Frontal cortex (tissue), 3 donors: ENCODE measurements at regions not wholly inside any gene's neighbourhood (a gene's known extent, or its start where the extent isn't known, plus 50 kb on each side); places are given as distances from the start of the nearest gene placed in this dataset.
"Not testable (repeated sequence)": the region's sequence is repeated elsewhere in the genome, so short reads cannot be mapped to it uniquely, and the experiment has no call there.

ENCODE experiments used
- DNase-seq, 2 donors: peaks; one replicate each; pipeline ENCODE4 v3.0.0; 2012; ENCODE audit warnings: low spot score in 2 of 2
- FAIRE-seq: peaks from 2 replicates; lab custom pipeline; 2012; peaks lifted over from hg19 to GRCh38; lab: Jason Lieb, UNC
- donor health status: control.
- donor health status: control.
- donor health status: control.

DNA sequence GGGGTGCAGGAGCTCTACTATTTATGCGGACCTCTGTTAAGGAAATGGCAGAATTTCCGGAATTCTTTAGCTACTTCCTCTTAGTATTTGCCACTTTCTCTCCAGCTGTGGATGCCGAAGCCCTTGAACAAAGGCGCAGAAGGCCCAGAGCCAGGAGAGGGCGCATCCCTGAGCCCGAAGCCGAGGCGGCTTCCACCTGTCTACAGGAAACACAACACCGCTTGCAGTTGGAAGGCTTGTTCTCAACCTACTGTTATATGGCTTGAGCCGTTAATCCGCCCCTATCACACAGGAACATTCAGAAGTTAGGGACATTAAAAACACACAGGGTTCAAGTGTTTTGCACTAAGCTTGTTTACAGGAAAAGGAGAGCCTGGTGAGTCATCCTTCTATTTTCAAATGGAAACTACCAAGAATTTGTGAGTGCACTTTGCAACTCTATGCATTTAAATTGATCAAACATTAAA lies 417.1 kb downstream of the BCKDHB start:
- DNase-seq (no peak), FAIRE-seq (no peak)

DNA sequence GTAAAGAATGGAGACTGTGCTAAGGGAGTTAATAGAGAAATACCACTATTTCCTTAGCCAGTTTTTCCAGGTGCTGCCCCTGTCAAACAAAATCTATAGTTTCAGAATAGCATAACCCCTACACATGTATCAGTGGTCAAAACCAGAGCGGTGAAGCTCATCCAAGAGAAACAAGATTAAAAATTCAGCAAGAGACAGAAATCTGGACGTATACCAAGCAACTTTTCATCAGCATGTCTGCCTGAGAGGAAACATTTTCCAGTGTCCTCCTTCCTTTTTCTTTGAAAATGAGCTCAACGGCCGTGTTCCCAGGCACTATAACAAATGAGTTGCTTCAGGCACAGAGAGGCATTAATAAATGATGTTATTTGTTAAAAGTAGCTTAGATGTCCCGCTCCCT lies 416.5 kb downstream of the BCKDHB start:
- DNase-seq (no peak), FAIRE-seq (no peak)

DNA sequence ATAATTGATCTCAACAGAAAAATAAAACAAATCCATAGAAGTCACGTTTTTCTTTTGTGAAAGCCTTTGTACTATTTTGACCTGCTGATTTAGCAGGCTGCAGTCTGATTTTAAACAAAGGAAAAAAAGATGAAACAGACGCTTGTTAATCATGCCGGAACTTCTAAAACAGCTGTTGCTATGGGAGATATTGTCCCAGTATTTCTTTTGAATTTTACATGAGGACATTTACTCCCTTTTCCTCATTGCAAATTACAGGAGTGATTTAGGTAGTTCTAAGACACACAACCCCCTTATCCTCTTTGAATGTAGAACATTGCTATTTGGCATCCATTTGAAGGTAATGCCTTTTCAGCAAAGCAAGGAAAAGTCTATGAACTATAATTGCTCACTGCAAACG lies 416.1 kb downstream of the BCKDHB start:
- DNase-seq (no peak), FAIRE-seq (no peak)

DNA sequence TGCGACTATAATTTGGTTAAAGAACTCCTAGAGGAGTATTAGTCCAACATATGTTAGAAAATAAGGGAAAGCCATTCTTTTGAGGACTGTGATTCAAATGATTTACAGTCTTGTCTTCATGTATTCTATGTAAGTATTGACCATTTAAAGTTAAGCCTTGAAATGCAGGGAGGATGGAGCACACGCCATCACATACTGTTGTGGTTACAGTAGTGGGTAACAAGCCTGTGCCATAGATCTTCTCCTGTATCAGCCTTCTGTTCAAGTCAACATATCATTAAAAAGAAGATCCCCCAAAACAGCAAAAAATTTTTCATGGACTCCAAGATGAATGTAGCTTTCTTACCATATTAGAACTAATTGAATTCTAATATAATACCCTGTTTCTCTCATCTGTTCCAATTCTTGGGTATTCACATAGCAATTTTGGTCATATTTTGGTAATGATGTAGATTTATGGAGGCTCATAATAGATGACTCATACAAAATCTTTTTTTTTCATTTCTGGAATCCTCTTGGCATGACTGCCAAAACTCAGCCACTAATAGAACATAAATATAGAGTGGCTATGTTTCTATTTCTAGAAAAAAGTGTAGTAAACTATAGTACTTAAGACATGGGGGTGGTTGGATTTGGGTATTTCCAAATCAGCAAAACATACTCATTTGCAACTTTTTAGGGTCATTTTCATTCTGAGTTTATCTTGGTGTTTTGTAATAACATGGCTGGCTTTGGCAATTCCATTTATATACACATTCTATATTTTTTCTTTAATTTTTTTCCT lies 413.5 kb downstream of the BCKDHB start:
- DNase-seq = no peak
- FAIRE-seq = no peak

DNA sequence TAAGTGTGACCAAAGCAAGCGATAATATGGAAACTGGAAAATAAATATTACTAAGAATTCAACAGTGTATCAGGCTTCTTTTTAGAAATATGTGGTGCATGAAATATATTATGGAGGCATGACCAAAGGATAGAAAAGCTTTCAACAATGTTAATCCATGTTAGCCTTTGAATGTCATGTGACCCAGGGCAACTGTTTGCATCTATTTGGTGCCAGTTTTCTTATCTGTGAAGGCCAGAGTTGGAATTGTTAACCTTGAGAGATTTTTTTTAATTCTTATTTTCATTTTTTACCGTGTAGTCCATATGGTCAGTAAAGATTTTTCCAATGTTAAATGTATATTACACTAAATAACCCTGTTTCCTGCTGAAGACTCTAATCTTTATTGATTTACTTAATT lies 411.1 kb downstream of the BCKDHB start:
- no peak for DNase-seq
- FAIRE-seq = no peak

DNA sequence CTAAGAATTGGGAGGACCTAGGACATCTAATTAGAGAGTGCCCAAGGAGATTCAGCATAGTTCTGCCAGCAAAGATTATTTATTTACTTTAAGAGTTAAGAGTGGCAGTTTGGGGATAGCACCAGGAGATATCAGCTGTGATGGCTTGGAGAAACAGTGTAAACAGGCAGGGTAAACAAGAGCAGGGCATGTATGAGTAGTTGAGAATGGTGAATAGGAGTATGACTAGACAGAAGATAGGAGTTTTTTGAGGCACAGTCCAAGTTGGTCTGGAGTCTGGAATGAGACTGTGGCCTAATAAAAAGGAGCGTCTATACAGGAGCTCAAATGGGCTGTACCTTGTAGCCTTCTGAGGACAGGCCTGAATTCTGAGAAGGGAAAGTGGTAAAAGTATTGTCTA lies 404.1 kb downstream of the BCKDHB start:
- not testable (repeated sequence) for FAIRE-seq, DNase-seq

DNA sequence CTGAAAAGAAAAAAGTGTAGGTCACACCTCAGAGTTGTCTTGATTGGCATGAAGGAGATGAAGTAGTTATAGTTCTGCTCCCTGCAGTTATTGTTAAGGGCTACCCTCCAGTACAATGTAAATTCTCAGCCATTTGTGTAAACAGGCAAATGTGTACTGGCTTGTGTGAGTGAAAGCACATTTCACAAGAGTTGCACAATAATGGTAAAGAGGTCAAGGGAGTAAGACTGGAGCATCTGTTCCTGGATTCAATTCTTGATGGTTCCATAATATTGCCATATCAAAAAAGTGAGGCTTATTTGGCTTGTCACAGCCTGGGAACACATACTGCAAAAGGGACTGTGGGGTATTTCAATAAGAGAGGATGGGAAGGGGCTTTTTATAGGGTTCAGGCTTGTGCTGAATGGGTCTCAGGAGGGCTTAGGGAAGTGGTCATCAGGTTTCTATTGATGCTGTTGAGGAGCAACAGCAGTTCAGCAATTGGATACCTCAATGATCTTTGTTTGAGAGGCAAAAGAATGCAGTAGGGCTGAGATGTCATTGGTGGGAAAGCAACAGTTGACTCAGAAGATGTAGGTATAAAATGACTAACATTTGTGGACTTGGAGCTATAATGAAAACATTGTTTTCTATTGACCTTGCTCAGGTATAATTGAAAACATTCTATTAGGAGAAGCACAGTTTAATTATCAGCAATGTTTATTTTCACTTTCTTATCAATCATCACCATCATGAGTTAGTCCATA lies 402.6 kb downstream of the BCKDHB start:
- DNase-seq (no peak), FAIRE-seq (no peak)

DNA sequence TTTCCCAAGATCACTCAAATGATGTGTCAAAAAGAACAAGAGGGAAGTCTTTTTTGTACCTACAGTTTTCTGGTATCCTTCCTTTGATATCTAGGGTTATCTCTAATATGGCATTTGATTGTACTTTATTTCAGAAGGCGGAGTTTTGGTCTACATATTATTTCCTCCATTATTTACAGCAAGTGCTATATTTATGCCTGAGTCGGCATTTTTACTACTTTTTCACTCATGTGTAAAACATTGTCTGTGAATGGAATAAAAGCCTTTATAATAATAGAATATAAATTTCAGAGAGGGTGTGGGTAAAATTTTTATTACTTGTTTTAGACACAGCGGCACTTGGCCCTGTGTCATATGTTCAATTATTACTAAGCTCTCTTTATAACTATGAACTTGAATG lies 398.4 kb downstream of the BCKDHB start:
- FAIRE-seq (no peak), DNase-seq (no peak)

DNA sequence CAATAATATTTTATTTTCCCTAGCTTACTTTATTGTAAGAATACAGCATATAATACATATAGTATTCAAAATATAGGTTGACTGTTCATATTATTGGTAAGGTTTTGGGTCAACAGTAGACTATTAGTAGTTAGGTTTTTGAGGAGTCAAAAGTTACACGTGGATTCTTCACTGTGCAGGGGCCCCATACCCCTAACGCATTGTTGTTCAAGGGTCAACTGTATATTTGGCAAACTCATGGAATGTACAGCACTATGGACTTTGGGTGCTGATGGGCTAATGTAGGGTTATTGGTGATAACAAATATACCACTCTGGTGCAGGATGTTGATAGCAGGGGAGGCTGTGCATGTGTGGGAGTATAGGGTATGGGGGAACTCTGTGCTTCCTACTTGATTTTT lies 397.2 kb downstream of the BCKDHB start:
- FAIRE-seq = no peak
- no peak for DNase-seq

DNA sequence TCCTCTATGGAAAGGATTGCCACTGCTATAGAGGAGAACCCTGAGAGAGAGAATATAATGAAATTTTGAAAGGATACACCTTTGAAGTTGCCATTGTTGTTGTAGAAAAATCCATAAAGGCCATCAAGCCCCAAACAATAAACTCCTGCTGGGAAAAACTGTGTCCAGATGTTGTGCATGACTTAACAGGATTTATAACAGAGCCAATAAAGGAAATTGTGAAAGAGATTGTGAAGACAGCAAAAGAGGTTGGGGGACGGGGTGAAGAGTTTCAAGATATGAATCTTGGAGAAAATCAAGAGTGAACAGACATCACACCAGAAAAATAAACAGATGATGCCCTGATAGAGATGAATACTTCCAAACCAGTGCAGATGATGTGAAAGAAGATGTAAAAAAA lies 396.4 kb downstream of the BCKDHB start:
- DNase-seq = no peak
- FAIRE-seq = no peak

DNA sequence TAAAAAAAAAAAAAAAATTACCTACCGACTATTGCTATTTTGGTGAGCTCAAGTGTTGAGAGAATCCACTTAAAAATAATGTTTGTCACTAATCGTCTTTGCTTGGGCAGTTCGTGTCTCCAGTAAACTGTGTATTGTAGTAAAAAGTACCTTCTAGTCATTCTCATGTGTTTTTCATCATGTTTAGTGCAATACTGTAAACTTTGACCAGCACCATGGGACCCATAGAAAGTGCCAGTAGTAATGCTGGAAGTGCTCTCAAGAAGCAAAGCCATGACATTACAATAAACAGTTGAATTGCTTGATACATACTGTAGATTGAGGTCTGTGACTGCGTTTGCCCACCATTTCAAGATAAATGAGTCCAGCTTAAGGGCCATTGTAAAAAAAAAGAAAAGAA lies 395.2 kb downstream of the BCKDHB start:
- DNase-seq (no peak), FAIRE-seq (no peak)

DNA sequence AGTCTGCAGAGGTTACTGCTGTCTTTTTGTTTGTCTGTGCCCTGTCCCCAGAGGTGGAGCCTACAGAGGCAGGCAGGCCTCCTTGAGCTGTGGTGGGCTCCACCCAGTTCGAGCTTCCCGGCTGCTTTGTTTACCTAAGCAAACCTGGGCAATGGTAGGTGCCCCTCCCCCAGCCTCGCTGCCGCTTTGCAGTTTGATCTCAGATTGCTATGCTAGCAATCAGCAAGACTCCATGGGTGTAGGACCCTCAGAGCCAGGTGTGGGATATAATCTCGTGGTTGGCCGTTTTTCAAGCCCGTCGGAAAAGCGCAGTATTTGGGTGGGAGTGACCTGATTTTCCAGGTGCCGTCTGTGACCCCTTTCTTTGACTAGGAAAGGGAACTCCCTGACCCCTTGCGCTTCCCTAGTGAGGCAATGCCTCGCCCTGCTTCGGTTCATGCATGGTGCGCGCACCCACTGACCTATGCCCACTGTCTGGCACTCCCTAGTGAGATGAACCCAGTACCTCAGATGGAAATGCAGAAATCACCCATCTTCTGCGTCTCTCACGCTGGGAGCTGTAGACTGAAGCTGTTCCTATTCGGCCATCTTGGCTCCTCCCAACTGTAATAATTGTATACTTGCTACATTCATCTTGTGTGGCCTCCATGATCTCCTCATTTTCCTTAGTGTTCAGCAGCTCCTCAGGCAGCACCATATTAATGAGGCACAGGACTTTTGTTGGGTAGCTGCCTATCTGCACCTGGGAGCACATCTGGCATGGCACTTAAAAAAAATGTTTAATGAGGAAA lies 391.4 kb downstream of the BCKDHB start:
- not testable (repeated sequence) for FAIRE-seq, DNase-seq

DNA sequence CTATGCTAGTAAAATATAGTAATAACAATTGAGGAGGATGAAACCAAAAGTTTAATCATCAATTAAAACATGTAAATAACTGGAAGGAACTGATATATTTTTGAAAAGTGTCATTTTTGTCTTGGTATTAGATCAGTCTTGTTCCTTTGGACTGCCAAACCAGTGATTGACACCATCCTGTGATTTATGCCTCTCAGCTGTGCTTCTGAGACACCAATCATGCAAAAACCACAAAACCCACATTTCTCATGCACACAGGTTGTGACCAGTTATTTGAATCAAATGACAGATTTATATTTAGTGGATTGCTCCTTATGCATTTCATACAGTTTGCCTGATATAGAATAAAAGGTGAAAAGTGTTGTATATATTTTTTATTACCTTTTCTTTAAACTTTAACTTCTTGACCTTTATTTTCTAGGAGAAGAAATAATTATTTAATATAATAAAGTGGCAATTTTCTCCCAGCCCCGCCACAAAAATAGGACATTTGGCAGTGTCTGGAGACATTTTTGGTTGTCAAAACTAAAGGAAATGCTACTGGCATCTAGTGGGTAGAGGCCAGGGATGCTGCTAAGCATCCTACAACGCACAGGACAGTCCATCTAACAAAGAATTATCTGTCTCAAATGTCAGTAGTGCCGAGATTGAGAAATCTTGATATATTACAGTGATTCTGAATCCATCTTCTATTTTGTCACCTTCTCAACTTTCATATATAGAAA lies 383.6 kb downstream of the BCKDHB start:
- DNase-seq (no peak), FAIRE-seq (no peak)

DNA sequence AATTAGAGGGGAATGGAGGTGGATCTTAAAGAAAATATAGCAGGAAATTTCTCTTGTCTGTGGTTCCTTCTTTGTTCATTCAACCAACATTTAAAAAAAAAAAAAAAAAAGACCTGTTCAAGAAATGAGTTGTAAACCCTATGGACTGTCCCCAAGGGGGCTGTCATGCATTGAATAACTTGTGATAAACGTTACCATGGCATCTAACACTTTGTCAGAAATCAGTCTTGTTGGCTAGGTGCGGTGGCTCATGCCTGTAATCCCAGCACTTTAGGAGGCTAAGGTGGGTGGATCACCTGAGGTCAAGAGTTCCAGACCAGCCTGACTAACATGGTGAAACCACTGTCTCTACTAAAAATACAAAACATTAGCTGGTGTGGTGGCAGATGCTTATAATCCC lies 381.7 kb downstream of the BCKDHB start:
- FAIRE-seq = no peak
- no peak for DNase-seq

DNA sequence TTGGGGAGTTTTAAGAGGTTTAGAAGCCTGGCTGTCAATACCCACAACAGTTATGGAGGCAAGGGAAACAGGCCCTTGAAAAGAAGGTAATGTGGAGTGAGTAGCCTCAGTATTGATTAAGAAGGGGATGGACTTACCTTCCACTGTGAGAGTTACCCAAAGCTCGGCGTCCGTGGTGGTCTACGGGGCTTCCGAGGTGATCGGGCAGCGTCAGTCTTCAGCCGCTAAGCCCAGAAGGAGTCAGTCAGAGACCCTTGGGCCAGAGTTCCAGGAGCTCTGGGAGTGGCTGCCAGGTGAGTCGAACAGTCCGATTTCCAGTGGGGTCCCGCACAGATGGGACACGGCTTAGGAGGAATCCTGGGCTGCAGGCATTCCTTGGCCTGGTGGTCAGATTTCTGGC lies 379.0 kb downstream of the BCKDHB start:
- FAIRE-seq, DNase-seq: not testable (repeated sequence)

DNA sequence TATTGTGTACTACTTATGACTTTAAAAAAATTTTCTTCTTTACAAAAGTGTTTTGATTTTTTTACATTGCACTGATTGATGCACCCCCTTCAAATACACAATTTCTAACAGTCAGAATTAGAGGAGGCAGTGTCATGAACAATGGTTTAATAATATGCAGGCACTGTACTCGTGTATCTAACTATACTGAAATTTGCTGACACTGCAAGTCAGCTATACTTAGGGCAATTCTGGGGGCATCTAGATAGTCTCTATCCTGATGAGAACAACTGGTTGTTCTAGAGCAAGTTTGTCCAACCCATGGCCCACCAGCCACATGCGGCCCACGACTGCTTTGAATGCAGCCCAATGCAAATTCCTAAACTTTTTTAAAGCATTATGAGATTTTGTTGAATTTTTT lies 375.6 kb downstream of the BCKDHB start:
- DNase-seq = no peak
- FAIRE-seq = no peak

DNA sequence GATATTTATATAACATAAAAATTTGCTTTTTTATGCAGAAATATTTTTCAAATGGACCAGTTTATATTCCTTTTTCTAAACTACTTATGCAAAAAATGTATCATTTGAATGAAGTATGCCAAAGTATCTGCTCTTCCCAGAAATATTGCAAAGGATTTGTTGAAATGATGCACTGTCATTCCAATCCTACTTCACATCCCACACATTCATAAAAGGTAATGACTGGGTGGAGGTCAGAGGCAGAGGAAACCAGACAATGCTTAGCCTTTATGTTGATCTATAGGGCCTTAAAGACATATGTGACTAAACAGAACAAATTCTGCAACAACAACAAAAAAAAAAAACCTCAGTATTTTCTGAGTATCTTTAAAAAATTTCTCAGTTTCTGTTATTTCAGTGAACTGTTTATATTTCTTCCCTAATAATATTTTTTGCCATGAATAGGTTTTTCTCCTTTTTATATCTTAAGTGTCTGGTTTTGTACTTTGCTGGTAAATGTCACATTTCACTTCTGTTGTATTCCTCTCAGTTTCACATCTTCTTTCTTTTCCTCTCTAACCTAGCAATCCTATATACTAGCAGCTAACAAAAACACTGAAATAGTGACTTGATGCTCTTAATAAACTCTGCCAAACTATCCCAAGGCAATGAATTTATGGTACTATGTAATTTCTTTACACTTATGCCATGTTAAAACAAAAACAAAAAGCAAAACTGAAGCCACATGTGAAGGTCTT lies 374.1 kb downstream of the BCKDHB start:
- DNase-seq = no peak
- FAIRE-seq = no peak

DNA sequence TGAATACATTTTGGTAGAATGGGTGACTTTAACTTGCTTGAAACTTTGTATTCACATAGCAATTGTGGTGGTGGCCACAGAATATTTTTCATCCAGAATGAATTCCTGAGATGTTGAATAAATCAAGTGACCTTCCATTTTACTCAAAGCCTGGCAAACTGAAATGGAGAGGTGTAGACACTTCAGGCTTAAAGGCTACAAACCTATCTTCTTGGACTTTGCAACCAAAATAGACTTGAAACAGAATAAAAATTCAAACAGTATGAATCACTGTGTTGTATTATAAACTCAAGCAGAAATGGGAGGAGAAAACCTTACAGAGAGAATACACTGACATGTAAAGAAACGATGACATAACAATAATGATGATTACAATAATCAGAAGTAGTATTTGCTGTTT lies 371.6 kb downstream of the BCKDHB start:
- no peak for FAIRE-seq

DNA sequence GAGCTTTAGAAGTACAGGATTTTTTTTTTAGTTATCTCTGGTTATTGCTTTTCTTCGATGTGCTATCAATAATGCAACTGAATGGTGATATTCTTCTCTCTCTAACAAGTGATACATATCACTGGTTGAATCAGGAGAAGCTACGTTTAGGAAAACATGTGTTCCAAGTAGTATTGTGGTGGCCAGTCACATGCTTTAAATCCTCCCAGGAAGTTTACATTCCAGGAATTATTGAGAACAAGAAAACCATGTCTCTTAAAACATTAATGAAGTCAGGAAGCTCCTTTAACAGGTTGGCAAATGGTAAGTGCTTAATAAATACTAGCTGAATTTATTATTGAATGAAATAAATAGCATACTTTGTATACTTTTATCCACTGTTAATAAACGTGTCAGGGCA lies 371.1 kb downstream of the BCKDHB start:
- FAIRE-seq = no peak
- no peak for DNase-seq

More for the DNA sequence above, 371.6 kb downstream of the BCKDHB start:
- DNase-seq = no peak
